GM18861 (cell line): ENCODE measurements at regions not wholly inside any gene's neighbourhood (a gene's known extent, or its start where the extent isn't known, plus 50 kb on each side); places are given as distances from the start of the nearest gene placed in this dataset.
A peak's percentile ranks its signal among the peaks of the same experiment; 100 is the strongest.
"Not testable (repeated sequence)": the region's sequence is repeated elsewhere in the genome, so short reads cannot be mapped to it uniquely, and the experiment has no call there.

Experiments used
- ATAC-seq: cut with Tn5 transposase; IDR thresholded peaks from one replicate; pipeline ENCODE4 v1.9.1; 2021; ENCODE audit not compliant: unreplicated experiment

GRCh38 chr5:144731786-144732185 is 561.1 kb downstream of the KCTD16 start:
- no peak for ATAC-seq

GRCh38 chr5:144712090-144712489 is 541.4 kb downstream of the KCTD16 start:
- ATAC-seq, result peak; percentile 90

- ATAC-seq, result no peak
Observed at GRCh38 chr5:144711172-144711571, 540.5 kb downstream of the KCTD16 start.

- no peak for ATAC-seq
Observed at GRCh38 chr5:144710637-144711036, 540.0 kb downstream of the KCTD16 start.

- no peak for ATAC-seq
Observed at GRCh38 chr5:144703776-144704175, 533.1 kb downstream of the KCTD16 start.

- ATAC-seq, result no peak
Observed at GRCh38 chr5:144698484-144698883, 527.8 kb downstream of the KCTD16 start.

- ATAC-seq, result no peak
Observed at GRCh38 chr5:144697847-144698262, 527.2 kb downstream of the KCTD16 start.

GRCh38 chr5:144691936-144692335 is 521.3 kb downstream of the KCTD16 start:
- ATAC-seq, result no peak

GRCh38 chr5:144684899-144685298 is 514.2 kb downstream of the KCTD16 start:
- ATAC-seq, result no peak

GRCh38 chr5:144680711-144681110 is 510.0 kb downstream of the KCTD16 start:
- no peak for ATAC-seq

- ATAC-seq, result no peak
Observed at GRCh38 chr5:144671066-144671465, 500.4 kb downstream of the KCTD16 start.

GRCh38 chr5:144659634-144660227 is 489.1 kb downstream of the KCTD16 start:
- no peak for ATAC-seq

- ATAC-seq, result no peak
Observed at GRCh38 chr5:144644317-144644716, 473.6 kb downstream of the KCTD16 start.

- no peak for ATAC-seq
Observed at GRCh38 chr5:144638787-144639186, 468.1 kb downstream of the KCTD16 start.

GRCh38 chr5:144634138-144634537 is 463.5 kb downstream of the KCTD16 start:
- ATAC-seq, result no peak

- no peak for ATAC-seq
Observed at GRCh38 chr5:144598451-144599068, 427.9 kb downstream of the KCTD16 start.

- ATAC-seq, result no peak
Observed at GRCh38 chr5:144596517-144596916, 425.8 kb downstream of the KCTD16 start.

- ATAC-seq, result no peak
Observed at GRCh38 chr5:144594919-144595318, 424.2 kb downstream of the KCTD16 start.

- not testable (repeated sequence) for ATAC-seq
Observed at GRCh38 chr5:144594234-144594633, 423.6 kb downstream of the KCTD16 start.

- no peak for ATAC-seq
Observed at GRCh38 chr5:144585681-144586080, 415.0 kb downstream of the KCTD16 start.

- no peak for ATAC-seq
Observed at GRCh38 chr5:144583541-144584449, 413.1 kb downstream of the KCTD16 start.

GRCh38 chr5:144582066-144582465 is 411.4 kb downstream of the KCTD16 start:
- no peak for ATAC-seq
